Neural cell (in vitro differentiated cells): ENCODE measurements at regions not wholly inside any gene's neighbourhood (a gene's known extent, or its start where the extent isn't known, plus 50 kb on each side); places are given as distances from the start of the nearest gene placed in this dataset.

Experiments
- H2AFZ ChIP-seq: fragments of 200-600, 300-800 bp; sonication (generic), shearing (Covaris generic); 2 replicates; pipeline ENCODE4 v1.6.0; 2014; ENCODE audit warnings: low read depth, mild to moderate bottlenecking, antibody characterized with exemption, low read length, moderate library complexity
- H3F3A ChIP-seq: fragments of 200-600 bp; shearing (Covaris generic); 2 replicates; pipeline ENCODE4 v1.6.1; 2016; ENCODE audit warnings: mild to moderate bottlenecking, moderate library complexity, mixed read lengths, antibody characterized with exemption, low read length; ENCODE audit not compliant: insufficient read depth, poor library complexity, severe bottlenecking
- H3K27ac ChIP-seq: fragments of 200-600, 300-800 bp; sonication (generic), shearing (Covaris generic); 2 replicates; pipeline ENCODE4 v1.5.1; 2014; ENCODE audit warnings: mild to moderate bottlenecking, low read length, moderate library complexity
- H3K27me3 ChIP-seq: fragments of 300-800, 200-600 bp; sonication (generic), shearing (Covaris generic); 2 replicates; pipeline ENCODE4 v1.6.0; 2014; ENCODE audit warnings: mild to moderate bottlenecking, low read depth, low read length, moderate library complexity; ENCODE audit not compliant: insufficient read depth
- H3K36me3 ChIP-seq: fragments of 300-800, 200-600 bp; sonication (generic), shearing (Covaris generic); 2 replicates; pipeline ENCODE4 v1.5.1; 2014; ENCODE audit warnings: mild to moderate bottlenecking, antibody characterized with exemption, low read length, moderate library complexity; ENCODE audit not compliant: insufficient read depth
- H3K4me2 ChIP-seq: fragments of 300-800, 200-600 bp; sonication (generic), shearing (Covaris generic); 2 replicates; pipeline ENCODE4 v1.6.0; 2014; ENCODE audit warnings: mild to moderate bottlenecking, low read length
- H3K4me3 ChIP-seq: fragments of 300-800, 200-600 bp; sonication (generic), shearing (Covaris generic); 2 replicates; pipeline ENCODE4 v1.5.1; 2014; ENCODE audit warnings: mild to moderate bottlenecking, low read length, moderate library complexity
- H3K79me2 ChIP-seq: fragments of 200-600 bp; shearing (Covaris generic); replicated peaks from 2 replicates; pipeline ENCODE4 v1.6.0; 2014; ENCODE audit warnings: mild to moderate bottlenecking, low read length, moderate library complexity; ENCODE audit not compliant: insufficient read depth
- H3K9ac ChIP-seq: fragments of 300-800, 200-600 bp; sonication (generic), shearing (Covaris generic); 2 replicates; pipeline ENCODE4 v1.6.1; 2016; ENCODE audit warnings: mild to moderate bottlenecking, low read length, mixed read lengths
- H3K9me2 ChIP-seq: fragments of 200-600 bp; shearing (Covaris generic); 2 replicates; pipeline ENCODE4 v1.6.1; 2016; ENCODE audit warnings: mild to moderate bottlenecking, low read length, mixed read lengths; ENCODE audit not compliant: insufficient read depth
- H3K9me3 ChIP-seq: fragments of 200-600, 300-800 bp; sonication (generic), shearing (Covaris generic); 2 replicates; pipeline ENCODE4 v1.6.1; 2016; ENCODE audit warnings: mild to moderate bottlenecking, mixed run types, low read length, moderate library complexity, mixed read lengths
- H4K20me1 ChIP-seq: fragments of 200-600 bp; shearing (Covaris generic); 2 replicates; pipeline ENCODE4 v1.6.1; 2016; ENCODE audit warnings: mild to moderate bottlenecking, mixed run types; ENCODE audit not compliant: insufficient read depth
- CTCF ChIP-seq: fragments of 450-650 bp; IDR thresholded peaks from 2 replicates; pipeline ENCODE4 v1.5.1; 2014; ENCODE audit warnings: antibody characterized with exemption, mild to moderate bottlenecking, moderate library complexity; ENCODE audit not compliant: poor library complexity, severe bottlenecking
- EP300 ChIP-seq: fragments of 450-650 bp; conservative IDR thresholded peaks from 2 replicates; pipeline ENCODE4 v1.6.1; 2014; ENCODE audit warnings: antibody characterized with exemption, mild to moderate bottlenecking, moderate library complexity; ENCODE audit not compliant: poor library complexity, severe bottlenecking
- EZH2 ChIP-seq: fragments of 200-600, 300-800 bp; shearing (Covaris generic), sonication (generic); IDR thresholded peaks from 2 replicates; pipeline ENCODE4 v1.6.1; 2014; ENCODE audit warnings: antibody characterized with exemption, low read length, borderline replicate concordance, mild to moderate bottlenecking; ENCODE audit not compliant: insufficient read depth, poor library complexity, severe bottlenecking
- MXI1 ChIP-seq: fragments of 450-650 bp; conservative IDR thresholded peaks from 2 replicates; pipeline ENCODE4 v1.6.1; 2014; ENCODE audit warnings: antibody characterized with exemption, mild to moderate bottlenecking; ENCODE audit not compliant: poor library complexity, severe bottlenecking
- POLR2AphosphoS5 ChIP-seq: IDR thresholded peaks from 2 replicates; pipeline ENCODE4 v1.6.1; 2012
- RAD21 ChIP-seq: fragments of 450-650 bp; conservative IDR thresholded peaks from 2 replicates; pipeline ENCODE4 v1.6.1; 2014; ENCODE audit warnings: antibody characterized with exemption, mild to moderate bottlenecking, moderate library complexity
- SMC3 ChIP-seq: fragments of 450-650 bp; conservative IDR thresholded peaks from 2 replicates; pipeline ENCODE4 v1.6.1; 2014; ENCODE audit warnings: antibody characterized with exemption, mild to moderate bottlenecking, moderate library complexity; ENCODE audit not compliant: poor library complexity
- TAF1 ChIP-seq: IDR thresholded peaks from 2 replicates; pipeline ENCODE4 v1.6.1; 2012; ENCODE audit warnings: low read depth
- TF ChIP-seq, protein P1 (sequence below): IDR thresholded peaks from 2 replicates; pipeline ENCODE4 v1.6.1; 2012; ENCODE audit warnings: borderline replicate concordance

- Histone ChIP-seq H2AFZ (no peak overlapping the region), H3K27ac (no peak overlapping the region), H3K9me3 (peaks cover 5% of the 10 kb centered on the region), H3F3A (no peaks in the 10 kb centered on the region), H3K4me3 (no peak overlapping the region), H3K36me3 (no peaks in the 10 kb centered on the region), H3K27me3 (no peaks in the 10 kb centered on the region), H4K20me1 (no peaks in the 10 kb centered on the region), H3K9ac (no peak overlapping the region), H3K9me2 (no peaks in the 10 kb centered on the region), H3K4me2 (no peak overlapping the region), H3K79me2 (no peaks in the 10 kb centered on the region)
- TF ChIP-seq POLR2AphosphoS5 (no peak), CTCF (no peak), RAD21 (no peak), EZH2 (no peak), SMC3 (no peak), EP300 (no peak), MXI1 (no peak), TAF1 (no peak)
- TF ChIP-seq, protein P1, sequence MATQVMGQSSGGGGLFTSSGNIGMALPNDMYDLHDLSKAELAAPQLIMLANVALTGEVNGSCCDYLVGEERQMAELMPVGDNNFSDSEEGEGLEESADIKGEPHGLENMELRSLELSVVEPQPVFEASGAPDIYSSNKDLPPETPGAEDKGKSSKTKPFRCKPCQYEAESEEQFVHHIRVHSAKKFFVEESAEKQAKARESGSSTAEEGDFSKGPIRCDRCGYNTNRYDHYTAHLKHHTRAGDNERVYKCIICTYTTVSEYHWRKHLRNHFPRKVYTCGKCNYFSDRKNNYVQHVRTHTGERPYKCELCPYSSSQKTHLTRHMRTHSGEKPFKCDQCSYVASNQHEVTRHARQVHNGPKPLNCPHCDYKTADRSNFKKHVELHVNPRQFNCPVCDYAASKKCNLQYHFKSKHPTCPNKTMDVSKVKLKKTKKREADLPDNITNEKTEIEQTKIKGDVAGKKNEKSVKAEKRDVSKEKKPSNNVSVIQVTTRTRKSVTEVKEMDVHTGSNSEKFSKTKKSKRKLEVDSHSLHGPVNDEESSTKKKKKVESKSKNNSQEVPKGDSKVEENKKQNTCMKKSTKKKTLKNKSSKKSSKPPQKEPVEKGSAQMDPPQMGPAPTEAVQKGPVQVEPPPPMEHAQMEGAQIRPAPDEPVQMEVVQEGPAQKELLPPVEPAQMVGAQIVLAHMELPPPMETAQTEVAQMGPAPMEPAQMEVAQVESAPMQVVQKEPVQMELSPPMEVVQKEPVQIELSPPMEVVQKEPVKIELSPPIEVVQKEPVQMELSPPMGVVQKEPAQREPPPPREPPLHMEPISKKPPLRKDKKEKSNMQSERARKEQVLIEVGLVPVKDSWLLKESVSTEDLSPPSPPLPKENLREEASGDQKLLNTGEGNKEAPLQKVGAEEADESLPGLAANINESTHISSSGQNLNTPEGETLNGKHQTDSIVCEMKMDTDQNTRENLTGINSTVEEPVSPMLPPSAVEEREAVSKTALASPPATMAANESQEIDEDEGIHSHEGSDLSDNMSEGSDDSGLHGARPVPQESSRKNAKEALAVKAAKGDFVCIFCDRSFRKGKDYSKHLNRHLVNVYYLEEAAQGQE = no peak
These were observed 279.4 kb upstream of the SYT1 start for GRCh38 chr12:78585132-78585531.

DNA sequence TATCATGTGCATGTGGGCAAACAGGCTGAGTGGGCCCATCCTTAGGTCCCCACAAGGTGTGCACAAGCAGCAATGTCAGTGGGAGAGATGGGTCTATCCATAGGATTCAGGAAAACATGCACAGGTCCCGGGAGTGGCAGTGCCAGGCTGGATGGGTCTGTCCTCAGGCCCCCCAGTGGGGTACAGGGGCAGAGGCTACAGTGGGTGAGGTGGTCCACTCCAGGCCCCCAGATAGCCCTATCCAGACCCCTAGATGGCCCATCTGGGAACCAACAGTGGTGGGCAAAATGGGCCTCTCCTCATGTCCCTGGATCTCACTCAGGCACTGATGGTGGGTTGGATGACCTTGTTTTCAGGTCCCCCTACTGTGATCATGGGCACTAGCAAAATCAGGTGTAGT, 277.8 kb upstream of the SYT1 start:
- Histone ChIP-seq H3K9ac (no peak overlapping the region), H3F3A (no peaks in the 10 kb centered on the region), H2AFZ (no peak overlapping the region), H3K27ac (no peak overlapping the region), H3K36me3 (no peaks in the 10 kb centered on the region), H3K9me3 (peaks cover 5% of the 10 kb centered on the region), H3K4me2 (no peak overlapping the region), H4K20me1 (no peaks in the 10 kb centered on the region), H3K79me2 (no peaks in the 10 kb centered on the region), H3K4me3 (no peak overlapping the region), H3K27me3 (no peaks in the 10 kb centered on the region), H3K9me2 (no peaks in the 10 kb centered on the region)
- TF ChIP-seq, protein P1 = no peak
- TF ChIP-seq EP300 (no peak), RAD21 (no peak), POLR2AphosphoS5 (no peak), TAF1 (no peak), CTCF (no peak), SMC3 (no peak), EZH2 (no peak), MXI1 (no peak)
